OCI-LY1 (cell line): ENCODE measurements at regions not wholly inside any gene's neighbourhood (a gene's known extent, or its start where the extent isn't known, plus 50 kb on each side); places are given as distances from the start of the nearest gene placed in this dataset.

ENCODE experiments used
- CTCF ChIP-seq: fragments of 200-600 bp; sonication (generic), shearing (Covaris generic); IDR thresholded peaks from 2 replicates; pipeline ENCODE4 v1.5.1; 2017; ENCODE audit warnings: mild to moderate bottlenecking, antibody characterized with exemption, low read length, moderate library complexity, mixed read lengths
- EZH2 ChIP-seq: fragments of 200-600 bp; sonication (generic), shearing (Covaris generic); IDR thresholded peaks from 2 replicates; pipeline ENCODE4 v1.8.0; 2017; ENCODE audit warnings: borderline replicate concordance, mixed run types, mild to moderate bottlenecking, antibody characterized with exemption, low read length, moderate library complexity, mixed read lengths

GRCh38 chr1:96632045-96632664 is 89.4 kb upstream of the PTBP2 start:
- no peak for TF ChIP-seq EZH2
- TF ChIP-seq CTCF, result no peak
